Coronary artery (tissue), 2 donors: ENCODE measurements at regions not wholly inside any gene's neighbourhood (a gene's known extent, or its start where the extent isn't known, plus 50 kb on each side); places are given as distances from the start of the nearest gene placed in this dataset.

Source experiments
- DNase-seq: peaks from one replicate; pipeline ENCODE4 v3.0.0-alpha.2; 2017; ENCODE audit warnings: low spot score
- H3K27ac ChIP-seq, 2 donors: fragments of 200-600 bp; sonication (generic); one replicate each; pipeline ENCODE4 v1.5.1; 2016 to 2019
- H3K4me3 ChIP-seq: fragments of 200-600 bp; sonication (generic); 2 replicates; pipeline ENCODE4 v1.5.1; 2016; ENCODE audit warnings: mild to moderate bottlenecking, moderate library complexity
- TF ChIP-seq, protein P1 (sequence below): fragments of 200-600 bp; sonication (generic); IDR thresholded peaks from one replicate; pipeline ENCODE4 v1.5.1; 2019; ENCODE audit warnings: antibody characterized with exemption

DNA sequence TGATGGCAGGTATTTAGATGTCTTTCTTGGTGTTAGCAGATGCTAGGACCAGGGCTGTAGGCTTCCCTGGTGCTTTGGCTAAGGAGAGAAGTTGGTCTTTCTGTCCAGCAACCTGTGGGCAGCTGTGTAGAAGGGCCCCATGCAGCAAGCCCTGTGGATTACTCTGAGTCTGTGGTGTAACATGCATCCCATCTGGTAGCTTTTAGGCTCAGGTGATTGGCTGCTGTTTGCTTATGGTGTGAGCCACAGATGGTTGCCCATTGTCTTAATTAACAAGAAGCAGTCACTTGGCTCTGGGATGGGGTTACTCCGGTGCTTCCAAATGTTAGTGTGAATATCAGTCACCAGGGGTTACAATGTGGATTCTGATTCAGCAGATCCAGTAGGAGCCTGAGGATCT lies 368.6 kb upstream of the C2CD4B start:
- no peak overlapping the region for H3K27ac ChIP-seq
- H3K4me3 ChIP-seq = no peak overlapping the region
- TF ChIP-seq, protein P1, sequence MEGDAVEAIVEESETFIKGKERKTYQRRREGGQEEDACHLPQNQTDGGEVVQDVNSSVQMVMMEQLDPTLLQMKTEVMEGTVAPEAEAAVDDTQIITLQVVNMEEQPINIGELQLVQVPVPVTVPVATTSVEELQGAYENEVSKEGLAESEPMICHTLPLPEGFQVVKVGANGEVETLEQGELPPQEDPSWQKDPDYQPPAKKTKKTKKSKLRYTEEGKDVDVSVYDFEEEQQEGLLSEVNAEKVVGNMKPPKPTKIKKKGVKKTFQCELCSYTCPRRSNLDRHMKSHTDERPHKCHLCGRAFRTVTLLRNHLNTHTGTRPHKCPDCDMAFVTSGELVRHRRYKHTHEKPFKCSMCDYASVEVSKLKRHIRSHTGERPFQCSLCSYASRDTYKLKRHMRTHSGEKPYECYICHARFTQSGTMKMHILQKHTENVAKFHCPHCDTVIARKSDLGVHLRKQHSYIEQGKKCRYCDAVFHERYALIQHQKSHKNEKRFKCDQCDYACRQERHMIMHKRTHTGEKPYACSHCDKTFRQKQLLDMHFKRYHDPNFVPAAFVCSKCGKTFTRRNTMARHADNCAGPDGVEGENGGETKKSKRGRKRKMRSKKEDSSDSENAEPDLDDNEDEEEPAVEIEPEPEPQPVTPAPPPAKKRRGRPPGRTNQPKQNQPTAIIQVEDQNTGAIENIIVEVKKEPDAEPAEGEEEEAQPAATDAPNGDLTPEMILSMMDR = no peak
- no peak for DNase-seq

DNA sequence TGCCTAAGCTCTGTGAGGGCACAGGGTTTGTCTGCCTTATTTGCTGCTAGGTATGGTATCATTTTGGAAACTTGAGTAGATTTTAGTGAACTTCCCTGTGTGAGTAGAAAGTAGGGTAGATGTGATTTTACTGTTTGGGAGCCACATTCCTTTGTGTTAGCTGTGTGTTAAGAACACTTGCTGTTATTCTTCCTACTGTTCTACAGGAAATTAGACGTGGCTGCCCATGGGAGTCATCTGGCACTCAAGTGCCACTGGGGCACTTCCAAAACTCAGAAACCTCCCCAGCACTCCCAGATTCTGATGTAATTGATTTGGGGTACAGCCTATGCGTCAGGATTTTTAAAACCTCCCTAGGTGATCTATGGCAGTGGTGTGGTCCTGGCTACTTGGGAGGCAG lies 369.9 kb upstream of the C2CD4B start:
- TF ChIP-seq, protein P1 = no peak
- Histone ChIP-seq H3K4me3 (no peak overlapping the region), H3K27ac (no peak overlapping the region)
- no peak for DNase-seq

DNA sequence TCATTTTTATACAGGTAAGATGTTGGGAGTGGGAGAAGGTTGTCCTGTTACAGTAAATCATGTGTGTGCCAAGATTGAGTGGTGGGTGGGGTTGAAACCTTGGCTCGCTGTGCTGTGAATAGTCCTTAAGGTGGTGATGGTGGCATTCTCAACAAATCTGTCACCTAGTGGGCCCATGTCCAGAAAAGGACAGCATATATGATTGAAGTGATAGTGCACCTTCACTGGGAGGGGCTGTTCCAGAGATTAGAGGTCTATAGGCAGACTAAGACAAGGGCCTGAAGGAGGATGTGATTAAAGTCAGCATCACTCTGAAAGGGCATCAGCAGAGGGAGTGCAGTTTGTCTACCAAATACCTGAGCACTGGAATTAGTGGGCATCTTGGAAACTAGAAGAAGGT lies 374.2 kb upstream of the C2CD4B start:
- H3K4me3 ChIP-seq = no peak overlapping the region
- no peak for DNase-seq
- TF ChIP-seq, protein P1 = no peak

DNA sequence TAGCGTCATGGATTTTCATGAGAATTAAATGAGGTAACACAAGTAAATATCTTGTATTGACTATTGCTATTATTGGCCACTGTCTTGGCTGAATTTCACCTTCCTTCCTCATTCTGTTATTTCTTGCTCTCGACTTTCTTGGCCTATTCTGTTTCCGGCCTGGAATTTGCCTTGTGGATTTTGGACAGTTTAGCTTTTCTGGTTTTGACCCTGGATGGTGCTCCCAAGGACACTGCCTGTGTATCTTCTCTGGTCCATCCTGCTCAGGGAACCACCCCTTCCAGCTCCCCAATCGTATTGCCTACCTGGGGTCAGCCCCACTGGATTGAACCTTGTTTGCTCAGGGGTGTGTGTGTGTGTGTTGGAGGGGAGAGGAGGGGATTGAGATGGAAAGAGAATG lies 376.2 kb upstream of the C2CD4B start:
- no peak overlapping the region for H3K4me3 ChIP-seq
- no peak for DNase-seq
- H3K27ac ChIP-seq = peak overlapping the region; percentile 15 to 27
- TF ChIP-seq, protein P1 = no peak

More for the DNA sequence above, 374.2 kb upstream of the C2CD4B start:
- no peak overlapping the region for H3K27ac ChIP-seq

DNA sequence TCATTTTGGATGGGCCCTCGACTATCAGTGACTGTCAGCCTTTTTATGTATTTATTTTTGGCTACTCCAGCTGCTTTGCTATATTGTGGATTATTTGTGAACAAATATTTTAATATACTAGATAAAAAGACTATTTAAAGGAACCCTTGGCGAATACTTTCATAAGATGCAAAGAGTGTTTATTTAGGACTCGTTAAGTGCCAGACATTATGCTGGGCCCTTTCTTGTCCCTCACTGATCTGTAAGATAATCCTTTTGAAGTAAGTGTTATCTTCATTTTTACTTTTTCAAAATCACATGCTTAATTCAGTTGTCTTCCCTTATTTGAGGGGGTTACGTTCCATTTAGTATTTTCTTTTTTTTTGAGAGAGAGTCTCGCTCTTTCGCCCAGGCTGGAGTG lies 376.8 kb upstream of the C2CD4B start:
- H3K4me3 ChIP-seq = no peak overlapping the region
- peak overlapping the region in 1 of 2 donors; percentile 27 for H3K27ac ChIP-seq
- TF ChIP-seq, protein P1 = no peak
- DNase-seq = no peak

DNA sequence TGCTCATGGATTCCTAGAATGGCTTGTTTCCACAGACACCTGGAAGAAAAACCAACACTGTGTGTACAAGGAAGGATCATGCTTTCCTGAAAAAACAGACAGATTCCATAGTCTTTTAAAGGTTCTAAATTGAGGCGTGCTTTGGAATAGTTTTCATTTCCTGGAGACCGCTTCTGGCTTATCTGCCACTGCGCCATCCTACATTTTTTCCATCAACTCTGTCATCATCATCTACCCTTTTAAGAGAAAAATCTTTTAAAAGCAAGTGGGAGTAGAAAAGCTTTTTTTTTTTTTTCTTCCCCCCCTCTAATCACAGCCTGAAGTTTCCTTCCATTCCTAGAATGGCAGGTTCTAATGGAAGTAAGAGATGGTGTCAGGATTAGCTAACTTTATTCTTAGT lies 379.4 kb upstream of the C2CD4B start:
- H3K4me3 ChIP-seq = no peak overlapping the region
- TF ChIP-seq, protein P1 = no peak
- peak overlapping the region; percentile 15 to 36 for H3K27ac ChIP-seq
- no peak for DNase-seq

DNA sequence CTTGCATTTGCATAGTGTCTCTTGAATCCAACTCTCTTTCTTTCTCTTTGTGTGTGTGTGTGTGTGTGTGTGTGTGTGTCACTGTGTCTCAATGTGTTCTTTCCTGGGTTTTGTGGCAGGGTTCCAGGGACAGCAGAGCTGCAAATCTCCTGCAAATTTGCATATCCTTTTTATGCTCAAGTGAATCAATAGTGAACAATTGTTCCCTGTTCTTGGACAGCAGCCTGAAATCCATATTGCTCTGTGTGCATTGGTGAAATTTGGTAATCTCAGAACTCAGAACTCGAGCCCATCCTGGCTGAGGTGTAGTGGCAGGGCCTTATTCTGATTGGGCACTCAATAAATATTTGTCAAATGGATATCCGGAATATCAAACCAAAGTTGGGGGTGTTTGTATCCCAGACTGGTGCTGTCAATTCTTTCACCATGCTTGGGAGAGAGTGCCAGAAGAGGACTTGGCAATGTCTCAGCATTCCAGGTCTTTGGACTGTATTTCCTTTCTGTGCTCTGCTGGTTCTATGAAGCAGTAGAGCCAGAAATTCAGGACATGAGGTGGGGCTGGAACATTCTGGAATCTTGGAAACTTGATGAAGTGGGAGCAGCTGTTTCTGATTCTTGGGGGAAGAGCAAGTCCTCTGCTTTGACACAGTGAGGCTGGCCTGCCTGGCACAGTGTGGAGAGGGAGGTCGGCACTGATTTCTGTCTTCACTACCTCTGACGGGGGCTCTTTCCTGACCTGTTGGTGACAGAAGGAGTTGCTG lies 380.6 kb upstream of the C2CD4B start:
- TF ChIP-seq, protein P1 = no peak
- peak overlapping the region; percentile 8 to 74 for H3K27ac ChIP-seq
- no peak for DNase-seq
- H3K4me3 ChIP-seq = no peak overlapping the region
